ENCODE measurements at regions not wholly inside any gene's neighbourhood (a gene's known extent, or its start where the extent isn't known, plus 50 kb on each side); places are given as distances from the start of the nearest gene placed in this dataset.
"Not testable (repeated sequence)": the region's sequence is repeated elsewhere in the genome, so short reads cannot be mapped to it uniquely, and the experiment has no call there.

- no peak for DNase-seq
Observed at GRCh38 chr20:52049001-52049731, 142.4 kb downstream of the ZFP64 start.

GRCh38 chr20:52047811-52048764 lies 143.5 kb downstream of the ZFP64 start:
- no peak for DNase-seq

DNA sequence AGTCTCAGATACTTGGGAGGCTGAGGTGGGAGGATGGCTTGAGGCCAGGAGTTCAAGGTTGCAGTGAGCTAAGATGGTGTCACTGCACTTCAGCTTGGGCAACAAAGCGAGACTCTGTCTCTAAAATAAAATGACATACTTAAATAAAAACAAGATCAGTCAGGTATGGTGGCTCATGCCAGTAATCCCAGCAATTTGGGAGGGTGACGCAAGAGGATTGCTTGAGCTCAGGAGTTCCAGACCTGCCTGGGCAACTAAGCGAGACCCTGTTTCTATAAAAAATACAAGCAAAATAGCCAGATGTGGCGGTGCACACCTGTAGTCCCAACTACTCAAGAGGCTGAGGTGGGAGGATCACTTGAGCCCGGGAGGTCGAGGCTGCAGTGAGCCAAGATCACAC lies 149.6 kb downstream of the ZFP64 start:
- no peak for DNase-seq

DNA sequence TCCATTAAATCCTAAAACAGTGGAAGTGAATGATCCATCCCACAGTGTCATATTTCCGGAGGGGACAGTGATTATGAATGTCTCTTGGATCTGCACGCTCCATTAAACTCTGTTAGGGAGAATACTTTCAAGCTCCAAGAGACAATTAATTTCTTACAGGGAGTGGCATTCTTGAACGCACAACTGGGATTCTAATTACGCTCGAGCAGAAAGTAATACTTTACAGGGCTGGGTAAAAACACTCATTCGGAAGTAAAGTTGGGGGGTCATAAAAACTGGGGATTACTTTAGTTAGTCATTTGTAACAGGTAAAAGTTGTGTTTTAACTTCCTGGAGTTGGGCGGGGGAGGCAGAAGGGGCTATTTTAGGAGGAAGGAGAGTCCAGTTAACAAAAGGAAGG lies 151.8 kb downstream of the ZFP64 start:
- no peak for DNase-seq

DNA sequence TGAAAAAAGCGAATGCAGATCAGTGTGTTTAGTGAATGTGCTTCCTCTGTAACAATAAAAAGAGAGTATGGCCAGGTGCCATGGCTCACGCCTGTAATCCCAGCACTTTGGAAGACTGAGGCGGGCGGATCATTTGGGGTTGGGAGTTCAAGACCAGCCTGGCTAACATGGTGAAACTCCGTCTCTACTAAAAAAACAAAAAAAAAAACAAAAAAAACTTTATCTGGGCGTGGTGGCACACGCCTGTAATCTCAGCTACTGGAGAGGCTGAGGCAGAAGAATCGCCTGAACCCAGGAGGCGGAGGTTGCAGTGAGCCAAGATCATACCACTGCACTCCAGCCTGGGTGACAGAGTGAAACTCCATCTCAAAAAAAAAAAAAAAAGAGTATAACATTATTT lies 152.9 kb downstream of the ZFP64 start:
- not testable (repeated sequence) for DNase-seq

DNA sequence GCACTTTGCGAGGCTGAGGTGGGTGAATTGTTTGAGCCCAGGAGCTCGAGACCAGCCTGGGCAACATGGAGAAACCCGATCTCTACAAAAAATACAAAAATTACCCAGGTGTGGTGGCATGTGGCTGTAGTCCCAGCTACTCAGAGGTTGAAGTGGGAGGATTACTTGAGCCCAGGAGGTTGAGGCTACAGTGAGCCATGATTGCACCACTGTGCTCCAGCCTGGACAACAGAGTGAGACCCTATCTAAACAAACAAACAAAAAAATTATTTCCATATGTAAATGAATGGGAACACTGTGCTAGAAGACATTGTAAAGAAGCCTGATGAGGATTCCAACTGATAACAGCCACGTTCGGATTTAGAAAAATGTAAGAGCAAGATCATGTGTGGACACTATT lies 154.2 kb downstream of the ZFP64 start:
- DNase-seq = no peak

DNA sequence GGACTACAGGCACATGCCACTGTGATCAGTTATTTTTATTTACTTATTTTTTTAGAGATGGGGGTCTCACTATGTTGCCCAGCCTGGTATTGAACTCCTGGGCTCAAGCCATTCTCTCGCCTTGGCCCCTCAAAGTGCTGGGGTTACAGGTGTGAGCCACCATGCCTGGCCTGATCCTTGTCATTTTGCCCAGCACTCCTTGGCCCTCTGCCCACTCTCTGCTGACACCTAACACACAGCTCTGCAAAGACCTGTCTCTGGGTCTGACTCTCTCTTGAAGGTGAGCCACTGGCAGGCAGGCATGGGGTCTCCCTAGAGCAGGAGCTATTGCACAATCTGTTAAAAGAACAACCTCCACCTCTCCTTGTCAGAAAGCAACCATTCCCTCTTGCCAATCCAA lies 155.6 kb downstream of the ZFP64 start:
- DNase-seq = peak in 1 of 2 experiments; percentile 7

DNA sequence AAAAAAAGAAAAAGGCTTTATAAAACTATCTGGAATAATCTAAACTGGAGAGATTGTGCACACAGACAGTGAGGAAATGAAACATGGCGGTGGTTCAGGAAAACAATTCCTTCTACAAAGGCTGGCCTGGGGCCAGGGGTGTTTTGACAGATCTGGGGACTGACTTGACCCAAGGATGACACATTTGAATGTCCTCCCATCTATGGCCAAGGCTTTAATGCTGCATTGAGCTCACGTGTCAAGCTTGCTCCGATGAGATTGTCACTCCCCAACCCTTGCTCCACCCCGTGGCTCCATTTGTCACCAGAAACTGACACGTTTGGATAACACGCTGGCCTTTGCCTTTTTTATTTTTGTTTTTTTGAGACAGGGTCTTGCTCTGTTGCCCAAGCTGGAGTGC lies 156.1 kb downstream of the ZFP64 start:
- no peak for DNase-seq

DNA sequence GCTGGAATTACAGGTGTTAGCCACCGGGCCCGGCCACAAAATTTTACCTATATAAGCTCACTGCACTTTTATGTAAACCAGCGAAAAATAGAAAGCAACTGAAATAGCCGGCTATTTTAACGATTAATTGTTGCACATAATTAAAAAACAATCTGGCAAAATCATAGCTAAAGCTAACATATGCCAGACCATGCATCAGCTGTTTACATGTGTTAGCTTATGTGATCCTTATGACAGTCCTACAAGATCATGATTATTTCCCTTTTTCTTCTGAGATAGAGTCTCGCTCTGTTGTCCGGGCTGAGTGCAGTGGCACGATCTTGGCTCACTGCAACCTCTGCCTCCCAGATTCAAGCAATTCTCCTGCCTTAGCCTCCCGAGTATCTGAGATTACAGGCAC lies 157.0 kb downstream of the ZFP64 start:
- DNase-seq = no peak

GRCh38 chr20:52033313-52033712 lies 158.3 kb downstream of the ZFP64 start:
- no peak for DNase-seq

- DNase-seq = not testable (repeated sequence)
Observed at GRCh38 chr20:52032304-52032683, 159.3 kb downstream of the ZFP64 start.

DNA sequence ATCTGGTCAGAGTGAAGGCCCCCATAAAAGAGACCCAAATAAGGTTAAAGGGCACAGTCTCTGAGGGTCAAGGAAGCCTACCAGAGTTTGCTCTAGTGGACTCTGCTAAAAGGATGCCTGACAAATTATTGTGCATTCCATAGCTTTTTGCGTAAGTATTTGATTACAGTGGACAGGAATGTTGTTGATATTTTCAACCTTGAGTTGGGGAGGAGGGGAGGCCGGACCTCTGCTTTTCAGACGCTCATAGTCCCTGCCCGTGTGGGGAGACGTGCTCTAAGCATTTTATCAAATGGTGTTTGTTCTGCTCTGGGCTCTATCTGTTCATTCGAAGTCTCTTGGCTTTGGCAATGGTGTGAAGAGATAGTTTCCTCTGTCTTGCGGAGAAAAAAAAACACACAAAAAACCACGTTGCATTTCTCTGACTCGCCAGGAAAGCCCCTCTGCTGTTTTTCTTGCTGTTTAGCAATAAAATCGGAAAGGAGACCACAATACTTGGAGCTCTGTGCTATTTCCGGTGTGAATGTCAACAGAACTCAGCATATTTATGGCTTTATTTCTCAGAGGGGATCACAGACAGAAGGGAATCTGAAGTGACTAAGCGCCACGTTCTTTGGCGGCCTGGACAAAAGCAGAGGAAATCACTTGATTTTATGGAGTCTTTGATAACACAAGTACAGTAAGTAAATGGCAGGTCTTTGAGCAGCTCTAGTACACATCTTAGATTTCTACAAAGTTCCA lies 159.8 kb downstream of the ZFP64 start:
- DNase-seq = no peak

DNA sequence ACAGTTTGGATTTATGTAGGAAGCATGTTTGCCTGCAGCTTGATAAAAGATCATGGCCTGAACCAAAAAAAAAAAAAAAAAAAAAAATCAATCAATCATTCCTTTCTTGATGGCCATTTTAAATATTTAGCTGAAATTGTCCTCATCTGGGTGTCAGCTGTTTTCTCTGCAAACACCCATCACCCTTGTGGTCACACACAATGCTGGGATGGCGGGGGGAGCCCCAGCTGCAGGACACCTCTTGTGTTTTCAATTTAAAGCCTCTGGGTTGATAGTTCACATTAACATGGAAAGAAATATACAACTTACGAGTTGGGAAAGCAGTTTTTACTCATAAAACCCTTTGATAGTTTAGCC lies 160.4 kb downstream of the ZFP64 start:
- no peak for DNase-seq

DNA sequence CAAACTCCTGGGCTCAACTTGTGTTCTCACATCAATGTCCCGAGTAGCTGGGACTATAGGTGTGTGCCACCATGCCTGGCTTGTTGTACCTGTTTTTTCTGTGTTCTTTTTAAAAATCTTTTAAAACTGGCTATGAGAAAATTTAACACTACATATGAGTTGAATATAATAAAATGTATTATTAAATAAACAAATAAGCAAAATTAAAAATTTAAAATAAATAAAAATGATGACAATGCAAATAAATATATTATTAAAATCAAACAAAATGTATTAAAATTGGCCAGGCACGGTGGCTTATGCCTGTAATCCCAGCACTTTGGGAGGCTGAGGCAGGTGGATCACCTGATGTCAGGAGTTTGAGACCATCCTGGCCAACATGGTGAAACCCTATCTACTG lies 162.4 kb downstream of the ZFP64 start:
- not testable (repeated sequence) for DNase-seq

DNA sequence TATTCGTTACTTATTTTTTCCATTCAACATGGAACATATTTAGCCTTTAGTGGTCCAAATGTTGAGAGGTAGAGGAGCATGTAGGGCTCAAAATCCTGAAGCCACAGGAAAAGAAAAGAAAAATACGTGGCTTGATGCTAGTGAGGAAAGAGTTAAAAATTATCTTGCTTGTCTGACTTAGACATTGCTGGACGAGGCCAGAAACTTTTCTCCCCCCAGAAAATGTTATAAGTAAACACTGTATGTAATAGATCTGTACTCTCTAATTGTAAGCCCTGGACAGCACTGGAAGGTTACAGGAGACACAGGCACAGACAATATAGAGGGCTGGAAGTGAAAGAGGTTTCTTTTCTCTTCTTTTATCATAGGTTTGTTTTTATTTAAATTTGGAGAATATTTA lies 165.6 kb downstream of the ZFP64 start:
- no peak for DNase-seq

DNA sequence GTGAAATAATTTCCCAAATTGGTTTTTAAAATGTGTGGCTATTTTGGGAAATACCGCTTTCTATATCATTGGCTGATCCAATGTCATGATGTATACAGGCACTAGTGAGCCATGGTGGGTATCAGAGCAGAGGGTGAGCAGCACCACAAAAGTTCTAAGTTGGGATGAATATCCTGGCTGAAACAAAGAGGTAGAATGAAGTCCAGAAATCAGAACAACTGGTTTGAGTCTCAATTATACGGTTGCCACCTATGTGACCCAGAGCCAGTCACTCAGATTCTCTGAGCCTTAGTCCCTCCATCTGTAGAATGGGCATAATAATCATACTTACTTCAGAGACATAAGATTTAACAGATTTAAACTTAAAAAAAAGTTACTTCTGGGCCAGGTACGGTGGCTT lies 172.3 kb downstream of the ZFP64 start:
- no peak for DNase-seq

GRCh38 chr20:52017669-52018317 lies 173.8 kb downstream of the ZFP64 start:
- DNase-seq = no peak

DNA sequence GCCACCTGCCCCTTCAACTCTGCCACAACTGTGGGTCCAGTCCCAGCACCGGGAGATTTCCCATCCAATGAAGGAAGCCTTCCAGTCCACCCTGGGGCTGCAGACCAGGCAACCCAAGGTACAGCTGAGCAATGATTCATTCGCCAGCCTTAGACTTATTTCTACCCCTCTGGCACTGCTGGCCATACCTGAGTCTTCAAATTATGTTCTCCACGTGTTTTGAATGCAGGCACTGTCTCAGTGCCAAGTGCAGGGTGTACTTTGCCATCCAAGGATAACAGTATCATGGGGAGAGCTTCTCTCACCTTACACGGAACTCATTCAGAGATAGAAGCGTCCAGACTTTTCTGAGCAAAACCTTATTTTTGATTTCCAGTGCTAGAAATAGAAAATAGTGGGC lies 175.6 kb downstream of the ZFP64 start:
- DNase-seq = no peak

DNA sequence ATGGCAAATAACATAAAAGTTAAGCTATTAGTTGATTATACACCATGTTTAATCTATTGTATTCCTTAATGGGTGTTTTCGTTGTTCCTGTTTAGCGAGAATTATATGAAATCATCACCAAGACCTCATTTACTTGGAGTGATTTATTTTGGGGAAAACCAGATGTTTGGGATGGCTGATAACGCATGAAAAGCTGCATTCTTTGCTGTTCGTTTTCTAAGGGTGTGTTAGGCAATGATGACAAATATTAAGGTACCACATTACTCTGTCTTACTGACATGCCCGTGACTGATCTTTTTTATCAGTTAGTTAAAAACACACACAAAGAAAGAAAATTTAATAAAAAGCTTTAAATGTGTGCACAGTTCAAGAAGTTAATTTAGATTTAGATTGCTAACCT lies 176.4 kb downstream of the ZFP64 start:
- DNase-seq = no peak

DNA sequence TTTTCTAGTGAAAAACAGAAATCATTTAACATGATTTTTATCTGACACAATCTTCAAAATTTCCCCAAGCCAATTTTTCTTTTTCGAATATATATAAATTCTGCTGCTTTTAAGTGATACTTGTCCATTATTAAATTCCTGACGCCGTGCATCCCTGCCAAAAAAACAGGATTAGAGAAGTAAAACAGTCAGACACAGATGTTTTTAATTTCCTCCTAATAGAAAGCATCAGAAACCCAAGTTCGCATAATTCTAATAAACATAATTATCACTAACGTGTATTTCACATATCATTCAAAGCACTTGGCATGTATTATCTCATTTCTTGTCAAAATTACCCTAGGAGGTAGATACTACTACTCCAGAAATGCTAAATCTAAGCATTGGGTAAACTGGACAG lies 179.5 kb downstream of the ZFP64 start:
- DNase-seq = no peak

GRCh38 chr20:52011093-52011492 lies 180.5 kb downstream of the ZFP64 start:
- DNase-seq = no peak

DNA sequence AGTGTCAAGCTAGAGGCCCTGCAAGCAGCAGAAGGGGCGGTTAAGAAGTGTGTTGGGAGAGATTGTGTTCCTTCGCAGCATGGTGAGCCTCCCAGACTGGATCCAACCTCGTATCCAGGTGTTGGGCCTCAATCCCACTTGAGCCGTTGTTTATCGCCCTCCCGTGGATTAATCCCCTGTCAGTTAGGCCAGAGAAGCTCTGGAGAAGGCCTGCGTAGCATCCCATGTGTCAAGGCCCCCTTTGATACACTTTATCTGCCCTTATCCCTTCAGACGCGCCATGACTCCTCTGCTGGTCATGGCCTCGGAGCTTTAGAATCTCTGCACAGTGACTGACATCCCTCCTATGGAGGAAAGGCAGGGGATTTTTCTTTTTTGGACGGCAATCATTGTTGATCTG lies 181.0 kb downstream of the ZFP64 start:
- no peak for DNase-seq

GRCh38 chr20:52008874-52009273 lies 182.7 kb downstream of the ZFP64 start:
- no peak for DNase-seq

Measured in NCI-H446 (cell line).